NCI-H2107 treated with DMSO at 0.1 percent for 48 hours (cell line): ENCODE measurements at regions not wholly inside any gene's neighbourhood (a gene's known extent, or its start where the extent isn't known, plus 50 kb on each side); places are given as distances from the start of the nearest gene placed in this dataset.
"Not testable (repeated sequence)": the region's sequence is repeated elsewhere in the genome, so short reads cannot be mapped to it uniquely, and the experiment has no call there.

ENCODE experiments used
- DNase-seq: peaks from one replicate; lab custom pipeline; 2025; ENCODE audit not compliant: unreplicated experiment; lab: John Stamatoyannopoulos, UW

DNA sequence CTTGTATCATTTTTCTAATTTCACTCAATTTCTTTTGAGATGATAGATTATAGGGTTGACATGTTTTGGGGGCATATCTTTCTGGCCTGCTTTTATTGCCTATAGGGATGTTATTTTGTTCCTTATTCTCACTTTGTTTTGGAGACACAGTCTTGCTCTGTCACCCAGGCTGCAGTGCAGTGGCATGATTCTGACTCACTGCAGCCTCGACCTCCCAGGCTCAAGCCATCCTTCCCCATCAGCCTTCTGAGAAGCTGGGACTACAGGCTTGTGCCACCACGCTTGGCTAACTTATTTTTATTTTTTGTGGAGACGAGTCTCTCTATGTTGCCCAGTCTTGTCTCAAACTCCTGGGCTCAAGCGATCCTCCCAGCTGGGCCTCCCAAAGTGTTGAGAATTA lies 72.8 kb upstream of the FAN1 start:
- DNase-seq: no peak

DNA sequence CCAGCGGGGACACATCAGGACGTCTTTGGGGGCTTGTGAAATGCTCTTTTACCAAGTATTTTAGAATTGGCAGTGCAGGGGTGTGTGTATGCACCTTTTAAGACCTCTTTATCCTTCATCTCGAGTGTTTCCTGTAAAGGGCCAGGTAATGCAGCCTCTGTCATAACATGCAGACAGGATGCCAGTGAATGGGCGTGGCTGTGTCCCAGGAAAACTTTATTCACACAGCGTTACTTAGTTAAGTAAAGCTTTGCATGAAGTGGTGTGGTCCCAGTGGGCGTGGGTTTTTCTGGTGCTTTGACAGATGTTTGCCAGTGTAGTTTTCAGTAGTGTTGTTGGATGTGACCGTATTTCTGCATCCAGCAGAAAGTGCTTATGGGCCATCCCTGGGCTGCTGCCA lies 70.3 kb upstream of the FAN1 start:
- DNase-seq: not testable (repeated sequence)

DNA sequence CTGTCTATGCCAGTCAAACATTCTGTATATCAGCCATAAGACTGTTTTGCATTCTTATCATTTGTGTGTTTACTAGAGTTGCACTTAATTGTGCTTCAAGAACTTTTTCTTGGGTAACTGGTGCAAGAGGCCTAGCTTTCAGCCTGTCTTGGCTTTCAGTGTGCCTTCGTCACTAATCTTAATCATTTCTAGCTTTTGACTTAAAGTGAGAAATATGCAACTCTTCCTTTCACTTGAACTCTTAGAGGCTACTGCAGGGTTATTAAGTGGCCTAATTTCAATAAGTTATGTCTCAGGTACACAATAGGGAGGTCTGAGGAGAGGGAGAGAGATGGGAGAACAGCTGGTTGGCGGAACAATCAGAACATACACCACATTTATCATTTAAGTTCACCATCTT lies 62.1 kb upstream of the FAN1 start:
- not testable (repeated sequence) for DNase-seq

DNA sequence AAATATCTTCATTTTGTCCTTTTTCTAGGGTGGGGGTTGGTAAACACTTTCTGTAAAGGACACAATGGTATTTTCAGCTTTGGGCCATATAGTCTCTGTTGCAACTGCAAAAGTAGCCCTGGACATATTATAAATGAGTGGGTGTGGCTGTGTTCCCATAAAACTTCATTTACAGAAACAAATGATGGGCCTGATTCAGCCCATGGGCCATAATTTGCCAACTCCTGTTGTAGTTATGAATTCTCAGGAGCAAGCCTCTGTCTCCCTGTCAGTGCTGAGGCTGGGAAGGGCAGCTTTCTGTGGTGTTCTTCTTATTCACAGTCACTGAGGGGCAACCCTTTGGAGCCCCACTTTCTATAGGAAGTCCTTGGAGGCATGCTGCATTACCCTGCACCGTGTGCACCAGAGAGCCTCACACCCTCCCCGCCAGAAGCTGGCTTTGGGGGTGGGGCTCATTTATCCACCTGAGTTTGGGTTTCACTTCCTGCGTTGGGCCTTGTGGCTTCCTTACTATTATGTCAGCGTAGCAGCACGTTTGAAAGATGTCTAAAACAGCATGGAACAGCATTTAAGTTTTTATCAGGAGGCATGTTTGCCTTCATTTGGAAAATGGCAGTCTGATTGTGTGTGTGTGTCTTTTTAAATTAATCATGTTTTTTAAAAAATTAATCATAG lies 60.8 kb upstream of the FAN1 start:
- not testable (repeated sequence) for DNase-seq

DNA sequence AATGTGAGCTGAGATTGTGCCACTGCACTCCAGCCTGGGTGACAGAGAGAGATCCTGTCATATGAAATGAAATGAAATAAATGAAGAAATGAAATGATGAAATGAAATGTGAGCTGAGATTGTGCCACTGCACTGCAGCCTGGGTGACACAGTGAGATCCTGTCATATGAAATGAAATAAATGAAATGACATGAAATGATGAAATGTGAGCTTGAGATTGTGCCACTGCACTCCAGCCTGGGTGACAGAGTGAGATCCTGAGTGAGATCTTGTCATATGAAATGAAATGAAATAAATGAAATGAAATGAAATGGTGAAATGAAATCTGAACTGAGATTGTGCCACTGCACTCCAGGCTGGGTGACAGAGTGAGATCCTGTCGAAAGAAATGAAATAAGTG lies 58.2 kb upstream of the FAN1 start:
- not testable (repeated sequence) for DNase-seq
